ENCODE measurements at regions not wholly inside any gene's neighbourhood (a gene's known extent, or its start where the extent isn't known, plus 50 kb on each side); places are given as distances from the start of the nearest gene placed in this dataset.
A peak's percentile ranks its signal among the peaks of the same experiment; 100 is the strongest.
"Not testable (repeated sequence)": the region's sequence is repeated elsewhere in the genome, so short reads cannot be mapped to it uniquely, and the experiment has no call there.

GRCh38 chr2:37759989-37760388 lies 88.5 kb upstream of the CDC42EP3 start:
- not testable (repeated sequence) for DNase-seq

GRCh38 chr2:37760471-37760870 lies 89.0 kb upstream of the CDC42EP3 start:
- DNase-seq, result no peak

GRCh38 chr2:37762281-37762680 lies 90.8 kb upstream of the CDC42EP3 start:
- peak; percentile 47 to 78 (median 73) for DNase-seq

DNA sequence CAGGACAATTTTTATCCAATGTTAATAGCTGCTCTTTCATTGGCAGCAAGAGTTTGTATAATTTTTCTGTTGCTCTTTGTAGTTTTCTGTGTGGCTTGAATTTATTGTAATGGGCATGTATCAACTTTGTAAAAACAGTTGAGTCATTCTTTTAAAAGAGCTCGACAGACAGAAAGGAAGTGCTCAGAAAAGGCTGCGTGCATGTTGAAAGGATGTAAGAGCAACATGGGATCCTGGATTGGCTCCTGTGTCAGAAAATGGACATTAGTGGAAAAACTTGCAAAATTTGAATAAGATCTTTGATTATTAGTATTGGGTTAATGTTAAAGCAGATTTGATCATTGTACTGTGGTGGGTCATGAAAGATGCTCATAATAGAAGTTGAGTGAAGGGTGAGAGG lies 93.3 kb upstream of the CDC42EP3 start:
- peak in 2 of 3 donors; percentile 36 to 42 for DNase-seq

DNA sequence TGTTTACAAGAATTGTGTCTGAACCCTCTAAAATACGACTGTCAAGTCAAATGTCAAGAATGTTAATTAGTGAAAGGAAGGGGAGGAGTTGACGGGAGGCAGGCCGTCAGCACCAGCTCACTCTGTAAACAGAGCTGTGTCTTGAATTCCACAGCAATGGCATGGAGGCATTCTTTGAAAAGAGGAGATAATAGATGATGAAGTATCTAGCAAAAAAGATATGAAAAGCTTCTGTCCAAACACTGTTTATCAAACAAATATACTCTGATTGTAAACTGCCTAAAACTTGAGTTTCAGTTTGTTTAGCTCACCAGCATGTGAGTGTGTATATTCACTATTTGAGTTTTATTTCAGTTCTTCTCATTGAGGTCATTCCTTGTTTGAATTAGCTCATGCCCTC lies 94.7 kb upstream of the CDC42EP3 start:
- DNase-seq, result peak in 1 of 3 donors; percentile 31

GRCh38 chr2:37767046-37767445 lies 95.6 kb upstream of the CDC42EP3 start:
- no peak for DNase-seq

DNA sequence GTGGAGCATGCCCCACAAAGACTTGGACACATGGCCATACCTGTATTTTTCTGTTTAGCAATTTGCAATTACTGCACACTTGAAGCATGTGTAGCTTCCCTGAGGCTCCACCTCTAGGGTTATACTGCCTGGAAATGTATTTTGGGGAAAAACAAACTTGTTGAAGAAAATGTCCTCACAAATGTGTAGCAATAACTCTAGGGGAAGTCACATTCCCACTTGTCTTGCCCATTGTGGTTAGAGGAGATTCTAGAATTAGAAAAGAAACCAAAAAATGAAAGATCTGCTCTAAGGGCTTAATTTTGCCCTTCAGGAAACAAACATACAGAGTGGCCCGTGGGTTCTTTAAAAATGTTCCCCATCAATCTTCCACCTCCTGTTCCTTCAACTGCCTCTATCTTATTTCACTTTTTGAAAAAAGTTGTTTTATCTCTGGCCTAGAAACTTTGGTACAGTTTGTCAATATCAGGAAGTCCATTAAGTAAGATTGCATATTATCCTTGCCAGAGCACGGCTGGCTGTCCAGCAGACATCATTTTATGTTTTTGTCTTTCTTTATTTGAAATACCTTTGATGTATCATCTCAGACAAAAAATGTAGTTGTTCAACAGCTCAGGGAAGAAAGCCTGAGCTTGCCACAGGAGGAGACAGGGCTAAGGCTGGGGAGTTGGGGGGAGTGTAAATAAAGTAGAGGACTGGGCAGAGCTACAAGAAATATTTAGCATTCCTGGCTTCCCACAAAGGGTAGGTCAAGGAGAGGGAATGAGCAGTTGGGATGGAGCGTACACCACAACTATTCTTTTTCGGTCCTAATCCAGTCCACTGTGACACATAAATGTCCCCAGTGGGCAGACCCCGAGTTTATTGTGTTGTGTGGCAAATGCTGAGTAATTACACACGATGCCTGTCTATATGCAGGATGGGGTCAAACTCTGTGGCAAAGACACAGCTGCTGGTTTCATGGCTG lies 96.8 kb upstream of the CDC42EP3 start:
- peak; percentile 60 to 85 (median 74) for DNase-seq

GRCh38 chr2:37769551-37769950 lies 98.1 kb upstream of the CDC42EP3 start:
- DNase-seq, result peak; percentile 29 to 55 (median 55)

GRCh38 chr2:37770797-37771196 lies 99.4 kb upstream of the CDC42EP3 start:
- no peak for DNase-seq

- DNase-seq, result no peak
These were observed 100.2 kb upstream of the CDC42EP3 start for GRCh38 chr2:37771600-37772088.

DNA sequence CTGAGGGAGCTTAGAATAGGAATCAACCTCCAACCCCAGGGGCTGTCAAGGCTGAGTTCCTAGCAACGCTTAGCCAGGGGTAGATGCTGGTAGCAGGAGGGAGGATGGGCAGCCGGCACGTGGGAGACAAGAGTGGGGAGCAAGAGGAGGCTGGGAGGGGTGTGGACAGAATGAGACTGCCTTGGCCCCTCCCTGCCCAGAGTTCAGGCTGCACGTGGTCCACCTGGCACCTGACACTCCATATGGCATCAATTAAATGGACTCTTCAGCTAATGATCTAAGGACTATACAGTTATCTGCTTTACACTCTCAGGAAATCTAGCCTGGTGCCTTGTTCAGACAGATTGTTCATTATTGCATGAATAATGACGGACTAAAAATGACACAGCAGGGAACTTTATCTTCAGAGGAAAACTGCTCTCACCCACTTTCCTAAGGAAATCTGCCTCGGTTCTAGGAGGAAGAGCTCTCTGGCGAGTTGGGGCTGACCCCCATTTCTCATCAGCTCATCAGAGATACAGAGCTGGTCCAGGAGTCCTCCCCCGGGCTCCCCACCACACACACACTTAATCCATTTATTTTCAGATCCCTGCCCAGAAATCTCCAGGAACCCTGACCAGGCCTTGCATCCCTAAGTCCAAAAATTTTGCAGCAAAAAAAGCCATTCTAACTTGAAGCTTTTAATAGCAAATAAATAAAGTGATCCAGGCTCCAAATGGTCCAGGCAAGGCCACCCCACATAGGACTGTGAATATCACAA lies 102.1 kb upstream of the CDC42EP3 start:
- no peak for DNase-seq

DNA sequence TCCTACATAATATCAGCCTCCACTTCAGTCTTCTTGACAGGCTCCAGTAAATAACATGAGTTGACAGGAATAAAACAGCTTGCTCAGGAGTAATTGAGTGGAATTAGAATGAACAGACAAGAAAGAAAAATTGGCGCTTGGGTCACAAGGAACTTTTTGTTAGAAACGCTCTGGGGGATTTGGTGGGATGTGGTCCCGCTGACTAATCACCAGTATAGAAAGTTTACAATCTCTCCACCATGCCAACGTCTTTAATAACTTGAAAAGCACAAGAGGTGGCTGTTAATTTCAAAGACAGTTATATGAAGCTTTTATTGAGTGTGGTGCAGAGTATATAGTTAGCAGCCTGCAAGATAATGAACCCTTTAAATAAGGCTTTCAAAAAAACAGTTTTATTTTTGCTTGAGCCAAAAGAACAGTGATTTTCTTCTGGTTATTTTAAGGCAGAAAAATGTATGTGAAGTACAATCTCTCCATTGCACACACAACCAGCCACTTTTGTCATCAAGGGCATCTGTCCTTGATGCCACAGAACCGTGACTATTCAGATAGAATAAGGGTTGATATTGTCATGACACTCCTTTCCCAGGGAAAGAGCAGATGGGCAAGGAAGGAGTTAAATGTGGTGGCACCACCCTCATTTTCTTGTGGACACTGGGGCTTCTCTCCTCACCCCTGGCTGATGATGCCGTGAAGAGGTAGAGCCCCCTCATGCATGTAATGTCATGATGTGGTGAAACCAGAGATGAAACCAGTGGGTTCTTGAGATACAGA lies 102.9 kb upstream of the CDC42EP3 start:
- not testable (repeated sequence) for DNase-seq

DNA sequence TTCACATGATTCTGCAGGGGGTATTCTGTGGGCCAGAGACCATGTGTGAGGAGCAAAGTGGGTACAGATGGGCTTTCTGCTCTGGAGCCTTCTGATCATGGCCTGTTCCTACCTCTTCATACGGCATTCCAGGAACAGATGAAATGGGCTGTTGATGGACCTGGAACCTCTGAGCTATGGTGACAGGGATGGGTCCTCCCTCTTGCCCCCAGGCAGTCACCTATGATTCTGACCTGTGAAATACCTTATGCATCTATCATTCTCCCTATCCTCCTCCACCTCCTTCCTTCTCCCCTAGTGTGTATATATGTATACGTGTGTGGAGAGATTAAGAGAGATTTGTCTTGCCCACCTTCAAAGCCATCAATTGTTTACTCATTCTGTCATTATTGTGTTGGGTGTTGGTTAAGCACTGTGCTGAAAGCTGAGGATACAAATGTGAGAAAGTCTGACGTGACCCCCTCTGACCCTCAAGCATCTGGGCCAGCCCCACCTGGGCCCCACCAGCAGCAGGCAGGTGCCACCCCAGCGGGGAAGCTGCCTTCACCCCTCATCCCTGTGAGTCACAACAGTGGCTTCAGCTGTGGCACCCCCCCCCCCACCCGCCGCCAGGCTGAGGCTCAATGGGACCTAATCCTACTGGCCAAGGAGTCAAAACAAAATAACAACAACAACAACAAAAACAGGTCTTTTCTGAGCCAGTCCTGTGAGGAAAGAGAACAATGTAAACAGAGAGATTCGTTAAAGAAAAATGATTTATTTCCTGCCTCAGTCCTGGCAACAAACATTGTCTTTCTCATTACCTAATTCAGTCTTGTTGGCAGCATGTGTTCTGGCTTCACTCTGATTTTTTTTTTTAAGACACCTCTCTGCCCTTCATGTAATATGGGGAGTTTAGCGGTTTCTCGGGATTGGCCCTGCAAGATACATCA lies 103.8 kb upstream of the CDC42EP3 start:
- DNase-seq, result no peak

- no peak for DNase-seq
These were observed 104.4 kb upstream of the CDC42EP3 start for GRCh38 chr2:37775908-37776250.

DNA sequence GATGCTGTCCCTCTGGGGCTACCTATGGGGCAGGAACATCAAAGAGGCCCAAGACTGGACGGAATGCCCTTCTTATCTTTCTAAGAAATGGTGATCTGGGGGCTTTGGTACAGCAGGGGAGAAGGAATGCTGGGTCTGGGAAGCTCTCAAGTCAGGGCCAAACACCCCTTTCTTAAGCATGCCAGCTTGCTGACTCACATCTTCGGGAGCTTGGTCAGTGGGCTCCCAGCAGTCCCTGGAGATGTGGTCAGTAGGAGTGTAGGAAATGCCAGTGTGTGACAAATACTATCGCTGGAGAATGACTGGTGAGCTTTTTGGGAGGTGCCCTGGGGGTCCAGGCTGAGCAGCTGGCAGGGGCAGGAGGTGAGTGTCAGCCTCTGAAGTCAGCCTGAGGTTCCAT lies 105.0 kb upstream of the CDC42EP3 start:
- DNase-seq, result peak in 2 of 3 donors; percentile 26 to 27

- no peak for DNase-seq
These were observed 107.7 kb upstream of the CDC42EP3 start for GRCh38 chr2:37779139-37779538.

- no peak for DNase-seq
These were observed 108.4 kb upstream of the CDC42EP3 start for GRCh38 chr2:37779611-37780386.

GRCh38 chr2:37780387-37780676 lies 108.9 kb upstream of the CDC42EP3 start:
- DNase-seq, result no peak

- DNase-seq, result no peak
These were observed 109.6 kb upstream of the CDC42EP3 start for GRCh38 chr2:37781028-37781427.

DNA sequence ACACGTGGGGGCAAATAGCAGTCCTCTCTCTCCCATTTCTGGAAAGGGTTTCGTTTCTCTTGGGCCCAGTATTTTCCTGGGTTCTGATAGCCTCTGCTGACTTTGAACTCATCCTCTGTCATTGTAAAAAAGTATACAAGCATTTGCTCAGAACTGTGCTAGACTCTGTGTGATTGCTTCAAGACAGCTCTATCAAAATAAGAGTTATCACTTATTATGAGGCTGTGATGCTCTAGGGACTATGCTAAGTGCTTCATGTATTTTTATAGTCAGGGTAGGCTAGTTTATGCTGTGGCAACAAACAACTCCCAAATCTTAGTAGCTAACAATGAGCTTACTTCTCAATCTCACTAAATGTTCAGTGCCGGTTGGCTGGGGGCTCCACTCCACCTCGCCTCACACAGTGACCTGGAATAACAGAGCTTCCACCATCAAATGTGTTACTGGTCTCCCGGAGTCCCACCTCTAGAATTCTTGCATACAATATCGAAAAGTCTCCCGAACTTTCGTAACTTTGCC lies 110.8 kb upstream of the CDC42EP3 start:
- no peak for DNase-seq

Measured in suppressor macrophage treated with lipopolysaccharide for 1 hour (primary cell).